Epidermal melanocyte (primary cell): ENCODE measurements at regions not wholly inside any gene's neighbourhood (a gene's known extent, or its start where the extent isn't known, plus 50 kb on each side); places are given as distances from the start of the nearest gene placed in this dataset.
"Not testable (repeated sequence)": the region's sequence is repeated elsewhere in the genome, so short reads cannot be mapped to it uniquely, and the experiment has no call there.

Experiments
- DNase-seq: peaks from one replicate; pipeline ENCODE4 v3.0.0; 2011; ENCODE audit warnings: low spot score; ENCODE audit not compliant: insufficient read length

- DNase-seq = no peak
Observed at GRCh38 chr1:30660241-30660640, 63.1 kb downstream of the MATN1 start.

GRCh38 chr1:30659702-30660101 lies 63.7 kb downstream of the MATN1 start:
- DNase-seq = no peak

GRCh38 chr1:30658375-30658774 lies 65.0 kb downstream of the MATN1 start:
- DNase-seq = not testable (repeated sequence)

DNA sequence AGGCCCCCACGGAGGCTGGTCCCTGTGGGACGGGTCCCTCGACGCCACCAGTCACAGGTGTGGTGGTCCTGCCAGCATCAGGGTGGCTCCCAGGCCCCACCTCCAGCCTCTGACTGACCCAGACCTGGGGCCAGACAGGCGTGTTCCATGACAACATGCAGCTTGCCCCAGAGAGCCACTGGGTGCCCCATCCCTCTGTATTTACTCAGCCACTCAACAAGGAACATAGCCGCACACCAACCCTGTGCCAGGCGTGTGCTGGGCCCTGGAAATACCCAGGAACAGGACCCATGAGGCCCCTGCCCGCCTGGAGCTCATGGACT lies 65.4 kb downstream of the MATN1 start:
- no peak for DNase-seq

GRCh38 chr1:30657131-30658013 lies 66.0 kb downstream of the MATN1 start:
- no peak for DNase-seq

GRCh38 chr1:30656171-30656940 lies 67.0 kb downstream of the MATN1 start:
- no peak for DNase-seq

- DNase-seq = no peak
Observed at GRCh38 chr1:30655672-30656071, 67.7 kb downstream of the MATN1 start.

GRCh38 chr1:30654188-30654587 lies 69.2 kb downstream of the MATN1 start:
- no peak for DNase-seq

DNA sequence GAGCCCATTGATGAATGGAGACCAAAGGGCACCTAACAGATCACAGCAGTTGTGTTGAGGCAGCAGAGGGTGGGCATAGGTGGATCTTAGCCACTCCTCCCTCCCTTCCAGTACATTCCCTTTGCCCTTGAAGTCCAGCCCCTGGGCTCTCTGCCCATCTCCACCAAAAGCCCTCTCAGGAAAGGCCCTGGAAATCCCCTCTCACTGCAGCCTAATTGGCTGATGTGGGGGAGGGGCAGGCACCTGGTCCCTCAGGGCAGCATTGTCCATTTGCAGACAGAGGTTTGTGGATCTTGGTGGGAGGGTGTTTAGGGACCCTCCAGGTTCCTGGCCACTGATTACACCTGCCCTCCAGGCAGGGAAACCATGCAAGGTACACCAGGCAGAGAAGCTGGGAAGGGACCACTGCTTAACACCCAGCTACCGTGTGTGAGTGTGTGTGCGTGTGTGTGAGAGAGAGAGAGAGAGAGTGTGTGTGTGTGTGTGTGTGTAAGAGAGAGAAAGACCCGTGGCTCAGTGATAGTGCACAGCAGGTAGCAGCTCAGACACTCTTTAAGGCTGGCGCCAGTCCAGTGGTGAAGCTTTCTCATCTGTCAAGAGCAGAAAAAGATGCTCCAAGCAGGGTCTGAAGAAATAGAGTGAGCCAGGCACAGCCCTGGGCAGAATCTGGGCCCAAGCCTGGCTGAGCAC lies 71.1 kb downstream of the MATN1 start:
- no peak for DNase-seq

GRCh38 chr1:30651395-30651794 lies 72.0 kb downstream of the MATN1 start:
- DNase-seq = not testable (repeated sequence)

DNA sequence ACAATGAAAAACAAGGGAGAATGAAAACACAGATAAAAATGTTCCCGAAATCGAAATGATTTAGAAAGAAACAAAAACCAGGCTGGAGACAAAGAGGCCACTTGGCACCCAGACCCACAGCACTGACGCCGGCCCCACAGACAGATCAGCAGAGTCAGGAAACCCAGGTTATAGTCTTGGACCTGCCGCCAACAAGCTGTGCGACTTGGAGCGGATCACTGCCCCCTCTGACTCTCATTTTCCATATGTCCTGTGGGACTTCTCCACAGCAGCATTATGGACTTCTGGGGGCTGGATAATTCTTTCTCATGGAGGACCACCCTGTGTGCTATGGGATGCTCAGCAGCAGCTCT lies 72.4 kb downstream of the MATN1 start:
- no peak for DNase-seq

GRCh38 chr1:30650038-30650967 lies 73.1 kb downstream of the MATN1 start:
- DNase-seq = no peak

GRCh38 chr1:30649321-30649991 lies 73.9 kb downstream of the MATN1 start:
- no peak for DNase-seq

- no peak for DNase-seq
Observed at GRCh38 chr1:30648408-30649000, 74.9 kb downstream of the MATN1 start.

DNA sequence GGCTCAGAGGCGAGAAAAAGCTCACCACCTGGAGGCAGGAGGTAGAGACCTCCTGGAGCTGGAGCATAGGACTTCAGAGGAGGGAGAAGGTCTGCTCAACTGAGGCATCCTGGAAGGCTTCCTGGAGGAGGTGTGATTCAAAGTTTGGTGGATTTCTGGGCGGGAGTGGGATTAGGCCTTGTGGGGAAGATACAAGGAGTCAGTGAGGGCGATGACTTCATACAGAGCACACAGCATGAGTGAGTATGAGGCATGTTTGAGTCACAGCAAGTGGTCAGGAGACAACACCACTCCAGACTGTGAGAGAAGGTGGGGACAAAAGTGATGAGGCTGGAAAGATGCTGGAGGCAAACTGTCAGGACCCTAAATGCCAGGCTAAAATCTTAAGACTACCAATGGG lies 77.6 kb downstream of the MATN1 start:
- no peak for DNase-seq

- no peak for DNase-seq
Observed at GRCh38 chr1:30642391-30643120, 80.8 kb downstream of the MATN1 start.

DNA sequence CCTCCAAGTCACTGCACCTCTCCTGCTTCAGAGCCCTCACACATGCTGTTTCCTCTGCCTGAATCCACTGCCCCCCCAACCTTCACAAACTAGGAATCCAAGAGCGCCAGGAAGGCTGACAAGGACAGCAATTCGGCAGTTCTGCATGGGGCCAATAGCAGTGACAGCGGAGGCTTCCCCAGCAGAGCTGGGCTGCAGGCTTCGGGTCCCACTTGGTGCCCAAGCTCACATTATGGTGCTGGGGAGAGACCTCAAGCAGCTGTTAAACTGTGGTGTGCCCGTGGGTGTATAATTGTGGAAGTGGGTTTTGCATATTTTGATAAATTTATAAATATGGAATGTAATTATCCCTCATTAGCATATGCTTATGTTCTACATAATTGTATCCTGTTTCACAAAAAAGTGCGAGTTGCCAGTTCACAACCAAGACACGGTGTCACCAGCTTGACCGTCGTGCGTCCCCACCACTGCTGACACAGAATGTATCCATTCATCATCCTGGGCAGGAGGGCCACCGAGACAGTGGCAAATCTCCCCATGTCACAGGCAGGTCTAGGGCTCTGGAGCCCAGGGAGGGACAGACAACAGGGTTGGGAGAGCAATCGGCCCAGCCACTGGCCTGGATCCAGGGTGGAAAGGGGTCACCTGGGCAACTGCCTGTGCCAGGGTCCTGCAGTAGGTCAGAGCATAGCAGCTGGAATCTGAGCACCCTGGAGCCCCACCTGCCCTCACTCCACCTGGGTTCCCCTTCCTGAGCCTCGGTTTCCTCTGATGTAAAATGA lies 81.6 kb downstream of the MATN1 start:
- DNase-seq = no peak

DNA sequence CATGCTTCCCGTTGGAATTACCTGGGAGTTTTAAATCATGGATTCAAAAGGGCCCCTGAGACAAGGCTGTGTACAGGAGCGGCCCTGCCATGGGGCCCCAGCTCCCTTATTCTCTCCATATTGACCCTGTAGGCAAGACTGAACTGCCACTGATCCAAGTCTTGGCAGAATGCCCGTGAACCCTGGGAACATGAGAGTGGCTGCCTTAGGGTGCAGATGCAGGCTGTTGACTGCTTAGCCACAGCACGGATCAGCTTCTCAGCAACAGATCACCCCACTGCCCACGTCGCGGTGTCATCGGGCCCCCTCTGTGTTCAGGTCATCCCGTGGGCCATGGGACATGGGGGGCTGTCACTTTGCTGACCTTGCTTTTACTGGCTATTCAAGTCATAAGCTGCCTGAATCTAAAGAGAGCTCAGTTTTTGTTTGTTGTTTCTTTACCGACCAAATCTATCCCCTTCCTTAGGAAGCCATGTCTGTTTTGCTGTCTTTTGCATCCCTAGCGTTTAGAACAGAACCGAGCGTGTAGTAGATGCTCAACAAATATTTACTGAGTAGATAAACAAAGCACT lies 83.4 kb downstream of the MATN1 start:
- no peak for DNase-seq
